ENCODE measurements at regions not wholly inside any gene's neighbourhood (a gene's known extent, or its start where the extent isn't known, plus 50 kb on each side); places are given as distances from the start of the nearest gene placed in this dataset.

DNA sequence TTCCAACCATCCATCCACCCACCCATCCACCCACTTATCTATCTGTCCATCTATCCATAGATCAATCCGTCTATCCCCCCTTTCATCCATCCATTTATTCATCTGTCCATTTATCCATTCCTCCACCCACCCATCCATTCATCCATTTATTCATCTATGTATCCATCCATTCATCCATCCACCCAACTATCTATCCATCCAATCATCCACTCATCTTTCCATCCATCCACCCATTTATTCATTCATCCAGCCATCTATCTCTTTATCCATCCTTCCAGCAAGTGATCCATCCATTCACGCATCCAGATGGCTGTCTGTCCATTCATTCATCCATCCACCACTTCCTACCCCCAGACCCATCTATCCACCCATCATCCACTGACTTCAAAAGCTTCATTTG is 84.0 kb upstream of the CD99 start:
- H3K9me3 ChIP-seq (replicated peaks; ENCODE audit: control insufficient read depth, low read depth, low read length), result peaks cover 2% of the 10 kb centered on the region
- WGBS (ENCODE audit: insufficient coverage), result 100% methylated on average over 2 of the region's 2 CpGs
- H3K36me3 ChIP-seq (ENCODE audit: control insufficient read depth, insufficient read depth, low read length), result no peaks in the 10 kb centered on the region
- H3K4me1 ChIP-seq (ENCODE audit: control insufficient read depth, insufficient read depth, low read length), result peaks cover 3% of the 10 kb centered on the region
- no peak overlapping the region for H3K4me3 ChIP-seq (ENCODE audit: low read length)
- no peak for DNase-seq
- peaks cover 11% of the 10 kb centered on the region for H3K27me3 ChIP-seq (ENCODE audit: control insufficient read depth, insufficient read depth, low read length)
- H3K27ac ChIP-seq (ENCODE audit: low read length), result no peak overlapping the region

DNA sequence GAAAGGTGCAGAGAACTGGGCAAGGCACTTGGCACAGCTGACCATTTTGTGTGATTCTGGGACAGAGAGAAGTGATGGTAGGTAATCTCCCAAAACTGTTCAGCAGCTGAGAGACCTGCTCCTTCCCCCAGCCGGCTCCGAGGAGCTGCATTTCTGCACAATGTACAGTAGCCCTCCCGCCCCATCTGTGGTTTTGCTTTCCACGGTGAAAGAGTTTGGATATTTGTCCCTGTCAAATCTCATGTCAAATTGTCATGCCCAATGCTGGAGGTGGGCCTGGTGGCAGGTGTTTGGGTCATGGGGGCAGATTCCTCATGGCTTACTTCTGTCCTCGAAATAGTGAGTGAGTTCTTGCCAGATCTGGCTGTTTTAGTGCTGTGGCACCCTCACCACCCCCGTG is 90.5 kb upstream of the CD99 start:
- H3K36me3 ChIP-seq (ENCODE audit: control insufficient read depth, insufficient read depth, low read length), result no peaks in the 10 kb centered on the region
- WGBS (ENCODE audit: insufficient coverage), result 89% methylated on average over 5 of the region's 6 CpGs
- DNase-seq, result no peak
- H3K4me3 ChIP-seq (ENCODE audit: low read length), result no peak overlapping the region
- no peak overlapping the region for H3K27ac ChIP-seq (ENCODE audit: low read length)
- no peaks in the 10 kb centered on the region for H3K27me3 ChIP-seq (ENCODE audit: control insufficient read depth, insufficient read depth, low read length)
- no peaks in the 10 kb centered on the region for H3K4me1 ChIP-seq (ENCODE audit: control insufficient read depth, insufficient read depth, low read length)
- H3K9me3 ChIP-seq (replicated peaks; ENCODE audit: control insufficient read depth, low read depth, low read length), result no peaks in the 10 kb centered on the region

DNA sequence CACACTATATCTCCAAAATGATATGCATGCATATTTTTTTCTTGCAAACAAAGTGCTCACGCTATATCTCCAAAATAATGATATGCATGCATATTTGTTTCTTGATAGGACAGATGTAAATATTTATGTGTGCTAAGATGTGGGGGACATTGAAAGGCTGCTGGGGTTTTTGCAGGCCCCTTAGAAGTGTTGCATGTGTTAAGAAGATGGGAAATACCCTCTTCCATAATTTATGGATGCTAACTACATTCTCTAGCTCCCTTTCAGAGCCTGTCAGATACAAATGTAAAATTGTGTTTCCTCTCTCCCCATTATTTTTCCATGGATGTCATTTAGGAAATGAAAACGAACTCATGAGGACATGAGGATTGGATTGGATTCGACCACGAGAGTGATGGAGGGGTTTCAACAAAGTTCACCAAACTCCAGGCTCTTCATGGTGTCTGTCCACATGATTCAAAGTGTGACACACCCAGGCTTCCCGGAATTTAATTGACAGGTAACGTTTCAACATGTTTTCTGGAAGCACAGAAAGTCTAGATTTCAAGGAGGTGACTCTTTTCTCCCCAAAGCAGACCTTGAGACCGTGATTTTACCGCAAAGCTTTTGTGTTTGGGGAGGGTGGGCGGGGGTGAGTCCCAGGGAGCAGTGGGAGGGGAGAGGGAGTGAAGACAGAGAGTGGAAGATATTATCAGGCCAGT is 94.4 kb upstream of the CD99 start:
- no peak overlapping the region for H3K4me3 ChIP-seq (ENCODE audit: low read length)
- WGBS (ENCODE audit: insufficient coverage), result 59% methylated on average over 8 of the region's 9 CpGs
- DNase-seq, result no peak
- H3K36me3 ChIP-seq (ENCODE audit: control insufficient read depth, insufficient read depth, low read length), result no peaks in the 10 kb centered on the region
- H3K27ac ChIP-seq (ENCODE audit: low read length), result no peak overlapping the region
- H3K9me3 ChIP-seq (replicated peaks; ENCODE audit: control insufficient read depth, low read depth, low read length), result no peaks in the 10 kb centered on the region
- no peaks in the 10 kb centered on the region for H3K27me3 ChIP-seq (ENCODE audit: control insufficient read depth, insufficient read depth, low read length)
- H3K4me1 ChIP-seq (ENCODE audit: control insufficient read depth, insufficient read depth, low read length), result no peaks in the 10 kb centered on the region

DNA sequence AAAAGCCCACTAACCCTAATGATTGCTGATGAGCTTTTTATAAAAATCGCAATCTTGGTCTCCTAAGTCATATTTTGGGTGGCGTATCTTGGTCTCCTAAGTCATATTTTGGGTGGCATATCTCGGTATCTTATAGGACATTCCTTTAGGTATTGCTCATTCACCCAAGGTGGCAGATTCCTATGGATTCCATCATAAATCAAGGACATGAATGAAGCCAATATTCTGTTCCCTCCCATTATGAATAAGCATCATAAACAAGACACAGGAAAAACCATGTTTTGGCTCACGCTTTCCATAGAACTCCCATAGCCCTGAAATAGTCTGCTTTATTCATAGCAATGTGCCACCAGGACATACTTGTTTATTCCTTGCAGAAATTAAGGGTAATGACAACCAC is 95.0 kb upstream of the CD99 start:
- Histone ChIP-seq H3K4me3 (ENCODE audit: low read length) (no peak overlapping the region), H3K36me3 (ENCODE audit: control insufficient read depth, insufficient read depth, low read length) (no peaks in the 10 kb centered on the region), H3K27ac (ENCODE audit: low read length) (no peak overlapping the region), H3K4me1 (ENCODE audit: control insufficient read depth, insufficient read depth, low read length) (no peaks in the 10 kb centered on the region), H3K27me3 (ENCODE audit: control insufficient read depth, insufficient read depth, low read length) (no peaks in the 10 kb centered on the region), H3K9me3 (replicated peaks; ENCODE audit: control insufficient read depth, low read depth, low read length) (no peaks in the 10 kb centered on the region)
- WGBS (ENCODE audit: insufficient coverage), result 92% methylated on average over 2 of the region's 4 CpGs
- DNase-seq, result no peak

DNA sequence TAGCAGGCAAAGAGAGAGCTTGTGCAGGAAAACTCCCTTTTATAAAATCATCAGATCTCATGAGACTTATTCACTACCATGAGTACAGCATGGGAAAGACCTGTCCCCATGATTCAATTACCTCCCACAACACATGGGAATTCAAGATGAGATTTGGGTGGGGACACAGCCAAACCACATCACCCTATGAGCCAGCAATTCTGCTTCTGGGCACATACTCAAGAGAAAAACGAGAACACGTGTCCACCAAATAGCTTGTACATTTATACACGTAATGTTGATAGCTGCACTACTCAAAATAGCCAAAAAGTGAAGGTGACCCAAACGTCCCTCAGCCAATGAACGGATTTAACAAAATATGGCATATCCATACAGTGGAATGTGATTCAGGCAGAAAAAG is 94.5 kb upstream of the DHRSX start:
- no peaks in the 10 kb centered on the region for H3K4me1 ChIP-seq (ENCODE audit: control insufficient read depth, insufficient read depth, low read length)
- H3K36me3 ChIP-seq (ENCODE audit: control insufficient read depth, insufficient read depth, low read length), result no peaks in the 10 kb centered on the region
- DNase-seq, result no peak
- H3K9me3 ChIP-seq (replicated peaks; ENCODE audit: control insufficient read depth, low read depth, low read length), result no peaks in the 10 kb centered on the region
- WGBS (ENCODE audit: insufficient coverage), result no CpG with 5 or more reads among the region's 5 CpGs
- H3K27ac ChIP-seq (ENCODE audit: low read length), result no peak overlapping the region
- H3K27me3 ChIP-seq (ENCODE audit: control insufficient read depth, insufficient read depth, low read length), result no peaks in the 10 kb centered on the region
- H3K4me3 ChIP-seq (ENCODE audit: low read length), result no peak overlapping the region

DNA sequence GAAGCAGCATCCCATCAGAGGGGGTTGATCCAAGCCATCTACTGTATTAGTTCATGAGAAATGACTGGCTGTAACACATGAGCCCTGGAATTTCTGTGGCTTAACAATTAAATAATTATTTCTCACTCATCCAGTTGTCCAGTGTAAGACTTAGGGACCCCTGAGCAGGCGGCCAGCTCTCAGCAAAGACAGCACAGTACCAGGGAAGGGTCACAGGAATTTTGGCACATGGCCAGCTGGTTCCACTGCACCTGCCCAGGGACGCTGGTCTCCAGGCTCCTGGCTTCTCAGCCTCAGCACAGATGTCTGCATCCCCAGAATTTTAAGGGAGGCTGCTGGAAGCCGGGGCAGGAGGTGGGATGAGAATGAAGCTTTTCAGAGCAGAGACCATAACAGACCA is 93.7 kb upstream of the DHRSX start:
- 35% methylated on average over 2 of the region's 3 CpGs for WGBS (ENCODE audit: insufficient coverage)
- H3K36me3 ChIP-seq (ENCODE audit: control insufficient read depth, insufficient read depth, low read length), result no peaks in the 10 kb centered on the region
- DNase-seq, result peak; percentile 15

DNA sequence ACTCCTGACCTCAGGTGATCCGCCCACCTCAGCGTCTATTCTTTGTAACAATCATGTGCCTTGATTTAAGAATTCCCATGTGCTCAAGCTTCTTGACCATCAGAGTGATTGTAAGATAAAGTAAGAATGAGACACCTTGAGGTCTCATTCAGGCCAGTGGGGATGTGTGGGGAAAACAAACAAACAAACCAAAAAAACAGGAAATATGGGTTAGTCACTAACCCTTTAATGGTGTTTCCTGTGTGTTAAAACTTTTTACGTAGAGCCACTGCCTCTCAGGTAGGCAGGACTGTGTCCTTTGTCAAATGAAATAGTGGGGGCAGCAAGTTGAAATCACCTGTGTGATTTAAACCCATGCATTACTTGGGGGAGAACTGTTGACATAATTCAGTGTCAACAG is 91.5 kb upstream of the DHRSX start:
- DNase-seq, result no peak
- H3K36me3 ChIP-seq (ENCODE audit: control insufficient read depth, insufficient read depth, low read length), result no peaks in the 10 kb centered on the region
- no peaks in the 10 kb centered on the region for H3K9me3 ChIP-seq (replicated peaks; ENCODE audit: control insufficient read depth, low read depth, low read length)
- H3K27me3 ChIP-seq (ENCODE audit: control insufficient read depth, insufficient read depth, low read length), result no peaks in the 10 kb centered on the region
- no peaks in the 10 kb centered on the region for H3K4me1 ChIP-seq (ENCODE audit: control insufficient read depth, insufficient read depth, low read length)
- no peak overlapping the region for H3K4me3 ChIP-seq (ENCODE audit: low read length)
- no CpG with 5 or more reads among the region's 3 CpGs for WGBS (ENCODE audit: insufficient coverage)
- no peak overlapping the region for H3K27ac ChIP-seq (ENCODE audit: low read length)

More for the DNA sequence above, 93.7 kb upstream of the DHRSX start:
- Histone ChIP-seq H3K27me3 (ENCODE audit: control insufficient read depth, insufficient read depth, low read length) (no peaks in the 10 kb centered on the region), H3K4me3 (ENCODE audit: low read length) (no peak overlapping the region), H3K9me3 (replicated peaks; ENCODE audit: control insufficient read depth, low read depth, low read length) (no peaks in the 10 kb centered on the region), H3K4me1 (ENCODE audit: control insufficient read depth, insufficient read depth, low read length) (no peaks in the 10 kb centered on the region), H3K27ac (ENCODE audit: low read length) (no peak overlapping the region)

DNA sequence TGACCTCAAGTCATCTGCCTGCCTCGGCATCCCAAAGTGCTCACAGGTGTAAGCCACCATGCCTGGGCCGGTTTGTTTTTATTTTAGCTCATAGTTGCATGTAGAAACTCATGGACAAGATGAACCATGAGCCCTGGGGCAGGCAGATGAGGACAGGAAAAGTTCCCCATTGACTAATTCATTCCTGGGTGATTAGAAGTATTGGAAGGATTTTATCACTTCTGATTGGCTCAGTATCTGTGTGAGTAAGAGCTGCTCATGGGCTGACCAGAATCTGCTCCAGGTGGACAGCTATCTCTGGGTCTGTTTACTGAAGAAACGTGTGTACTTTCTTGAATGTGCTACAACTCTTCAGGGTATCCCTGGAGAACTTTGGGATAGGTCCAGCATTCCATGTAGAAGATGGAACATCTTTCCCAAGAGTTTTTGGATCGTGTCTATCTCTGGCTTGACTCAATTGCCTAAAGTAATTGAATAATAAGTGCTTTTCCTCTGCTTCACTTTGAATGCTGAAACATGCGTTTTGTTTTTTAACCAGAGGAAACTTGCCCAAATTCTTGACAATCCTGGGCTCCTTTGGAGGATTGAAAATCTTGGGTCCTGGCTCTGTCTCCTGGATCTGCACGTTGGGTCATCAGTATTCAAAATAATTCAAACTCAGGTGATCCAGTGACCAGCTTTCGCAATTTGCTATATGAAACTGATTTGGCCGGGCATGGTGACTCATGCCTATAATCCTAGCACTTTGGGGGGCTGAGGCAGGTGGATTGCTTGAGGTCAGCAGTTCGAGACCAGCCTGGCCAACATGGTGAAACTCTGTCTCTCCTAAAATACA is 88.6 kb upstream of the DHRSX start:
- Histone ChIP-seq H3K27ac (ENCODE audit: low read length) (no peak overlapping the region), H3K27me3 (ENCODE audit: control insufficient read depth, insufficient read depth, low read length) (peaks cover 18% of the 10 kb centered on the region), H3K36me3 (ENCODE audit: control insufficient read depth, insufficient read depth, low read length) (no peaks in the 10 kb centered on the region), H3K4me1 (ENCODE audit: control insufficient read depth, insufficient read depth, low read length) (no peaks in the 10 kb centered on the region), H3K9me3 (replicated peaks; ENCODE audit: control insufficient read depth, low read depth, low read length) (no peaks in the 10 kb centered on the region), H3K4me3 (ENCODE audit: low read length) (no peak overlapping the region)
- DNase-seq, result peak; percentile 44
- 57% methylated on average over 8 of the region's 9 CpGs for WGBS (ENCODE audit: insufficient coverage)

DNA sequence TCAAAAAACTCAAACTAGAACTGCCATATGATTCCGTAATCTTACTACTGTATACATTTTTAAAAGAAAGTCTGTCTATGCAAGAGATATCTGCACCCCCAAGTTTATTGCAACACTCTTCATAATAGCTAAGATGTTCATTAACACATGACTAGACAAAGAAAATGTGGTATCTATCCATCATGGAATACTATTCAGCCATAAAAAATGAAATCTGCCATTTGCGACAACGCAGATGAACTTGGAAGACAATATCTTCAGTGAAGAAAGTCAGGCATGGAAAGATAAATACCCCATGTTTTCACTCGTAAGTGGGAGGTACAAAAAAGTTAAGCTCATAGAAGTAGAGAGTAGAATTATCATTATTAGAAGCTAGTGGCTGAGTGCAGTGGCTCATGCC is 87.3 kb upstream of the DHRSX start:
- 100% methylated on average over 1 of the region's 4 CpGs for WGBS (ENCODE audit: insufficient coverage)
- Histone ChIP-seq H3K27me3 (ENCODE audit: control insufficient read depth, insufficient read depth, low read length) (peaks cover 27% of the 10 kb centered on the region), H3K27ac (ENCODE audit: low read length) (no peak overlapping the region), H3K4me1 (ENCODE audit: control insufficient read depth, insufficient read depth, low read length) (no peaks in the 10 kb centered on the region), H3K36me3 (ENCODE audit: control insufficient read depth, insufficient read depth, low read length) (no peaks in the 10 kb centered on the region), H3K4me3 (ENCODE audit: low read length) (no peak overlapping the region), H3K9me3 (replicated peaks; ENCODE audit: control insufficient read depth, low read depth, low read length) (no peaks in the 10 kb centered on the region)
- no peak for DNase-seq

DNA sequence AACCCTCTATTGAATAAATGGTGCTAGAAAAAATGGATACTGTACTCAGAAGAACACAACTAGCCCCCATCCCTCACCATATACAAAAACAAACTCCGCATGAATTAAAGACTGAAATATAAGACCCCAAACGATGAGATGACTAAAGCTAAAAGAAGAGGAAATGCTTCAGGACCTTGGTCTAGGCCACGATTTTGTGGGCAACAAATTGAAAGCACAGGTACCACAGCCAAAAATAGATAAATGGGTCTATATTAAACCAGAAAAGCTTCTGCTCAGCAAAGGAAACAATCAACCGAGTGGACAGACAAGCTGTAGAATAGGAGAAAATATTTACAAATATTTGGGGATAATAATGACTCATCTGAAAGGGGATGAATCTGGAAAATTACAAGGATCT is 86.4 kb upstream of the DHRSX start:
- H3K4me1 ChIP-seq (ENCODE audit: control insufficient read depth, insufficient read depth, low read length), result no peaks in the 10 kb centered on the region
- peaks cover 36% of the 10 kb centered on the region for H3K27me3 ChIP-seq (ENCODE audit: control insufficient read depth, insufficient read depth, low read length)
- no peaks in the 10 kb centered on the region for H3K36me3 ChIP-seq (ENCODE audit: control insufficient read depth, insufficient read depth, low read length)
- no peaks in the 10 kb centered on the region for H3K9me3 ChIP-seq (replicated peaks; ENCODE audit: control insufficient read depth, low read depth, low read length)
- WGBS (ENCODE audit: insufficient coverage), result 80% methylated on average over 1 of the region's 4 CpGs
- DNase-seq, result no peak
- H3K27ac ChIP-seq (ENCODE audit: low read length), result no peak overlapping the region
- H3K4me3 ChIP-seq (ENCODE audit: low read length), result no peak overlapping the region
